H1 (cell line): ENCODE measurements at regions not wholly inside any gene's neighbourhood (a gene's known extent, or its start where the extent isn't known, plus 50 kb on each side); places are given as distances from the start of the nearest gene placed in this dataset.
"Not testable (repeated sequence)": the region's sequence is repeated elsewhere in the genome, so short reads cannot be mapped to it uniquely, and the experiment has no call there.

Experiments used
- CTCF ChIA-PET: fragments of 300-600 bp; sonication (Branson Sonifier 250); formaldehyde crosslinking; loops from one replicate; lab custom pipeline; 2021; ENCODE audit not compliant: partially characterized antibody; lab: Charles Lee
- POLR2A ChIA-PET: fragments of 300-600 bp; sonication (Branson Sonifier 250); formaldehyde crosslinking; loops from one replicate; lab custom pipeline; 2021; ENCODE audit warnings: inconsistent platforms; ENCODE audit not compliant: partially characterized antibody; lab: Charles Lee
- DNase-seq, 2 experiments: peaks; one replicate each; pipeline versions ENCODE4 v3.0.0 to v3.0.0-alpha.2; 2010 to 2022; ENCODE audit warnings: low spot score in 2 of 2, low read depth in 1 of 2, mixed read lengths in 1 of 2
- FAIRE-seq: peaks from 2 replicates; lab custom pipeline; 2011; peaks lifted over from hg19 to GRCh38; lab: Jason Lieb, UNC
- H2AFZ ChIP-seq: 2 replicates; pipeline ENCODE4 v1.8.1; 2012; ENCODE audit warnings: low read length, inconsistent platforms
- H2AK5ac ChIP-seq: 2 replicates; pipeline ENCODE4 v1.6.1; 2013; ENCODE audit warnings: low read depth, low read length
- H2BK120ac ChIP-seq: replicated peaks from 2 replicates; pipeline ENCODE3; 2013; ENCODE audit warnings: low read depth, low read length, inconsistent platforms
- H2BK12ac ChIP-seq: 2 replicates; pipeline ENCODE4 v1.6.1; 2013; ENCODE audit warnings: low read depth, low read length
- H2BK15ac ChIP-seq: 2 replicates; pipeline ENCODE4 v1.6.1; 2013; ENCODE audit warnings: low read length
- H2BK20ac ChIP-seq: 2 replicates; pipeline ENCODE4 v1.6.1; 2013; ENCODE audit warnings: low read length
- H2BK5ac ChIP-seq: 2 replicates; pipeline ENCODE4 v1.6.1; 2013; ENCODE audit warnings: low read depth, low read length
- H3K14ac ChIP-seq: 2 replicates; pipeline ENCODE4 v1.6.1; 2013; ENCODE audit warnings: inconsistent platforms; ENCODE audit not compliant: insufficient read length
- H3K18ac ChIP-seq: 2 replicates; pipeline ENCODE4 v1.6.1; 2013; ENCODE audit warnings: low read length; ENCODE audit errors: extremely low read depth
- H3K23ac ChIP-seq: 2 replicates; pipeline ENCODE4 v1.6.1; 2013; ENCODE audit warnings: inconsistent platforms; ENCODE audit not compliant: insufficient read length
- H3K23me2 ChIP-seq: 2 replicates; pipeline ENCODE4 v1.6.1; 2013; ENCODE audit warnings: low read depth, low read length
- H3K27ac ChIP-seq: 2 replicates; pipeline ENCODE4 v1.6.1; 2011; ENCODE audit warnings: low read depth, low read length, inconsistent platforms
- H3K27me3 ChIP-seq, 4 experiments: replicated peaks in 1 of 4; 1 replicate in 1 of 4; 2 replicates in 3 of 4; pipeline versions ENCODE4 v1.6.1 to v1.8.1; 2011 to 2013; ENCODE audit warnings: low read length in 3 of 4, mild to moderate bottlenecking in 3 of 4, inconsistent platforms in 2 of 4, mixed read lengths in 2 of 4, moderate library complexity in 1 of 4; ENCODE audit not compliant: control insufficient read depth in 3 of 4, insufficient read depth in 3 of 4; ENCODE audit errors: extremely low read depth in 1 of 4
- H3K36me3 ChIP-seq, 4 experiments: 2 replicates each; pipeline versions ENCODE4 v1.6.1 to v1.8.1; 2011 to 2013; ENCODE audit warnings: mild to moderate bottlenecking in 4 of 4, low read length in 3 of 4, moderate library complexity in 2 of 4, control low read depth in 1 of 4, inconsistent platforms in 1 of 4; ENCODE audit not compliant: insufficient read depth in 4 of 4, control insufficient read depth in 2 of 4
- H3K4ac ChIP-seq: replicated peaks from 2 replicates; pipeline ENCODE3; 2013; ENCODE audit warnings: low read length, low read depth, mixed read lengths, inconsistent platforms; ENCODE audit not compliant: insufficient read length
- H3K4me1 ChIP-seq, 4 experiments: replicated peaks in 1 of 4; 1 replicate in 1 of 4; 2 replicates in 3 of 4; pipeline versions ENCODE4 v1.6.1 to v1.8.1; 2011 to 2013; ENCODE audit warnings: low read length in 3 of 4, inconsistent platforms in 2 of 4, mixed read lengths in 1 of 4; ENCODE audit not compliant: insufficient read depth in 4 of 4, control insufficient read depth in 3 of 4
- H3K4me2 ChIP-seq, 2 experiments: 2 replicates each; pipeline versions ENCODE4 v1.6.1 to v1.8.1; 2011 to 2013; ENCODE audit warnings: low read depth in 2 of 2, low read length in 2 of 2, control low read depth in 1 of 2, inconsistent platforms in 1 of 2, mild to moderate bottlenecking in 1 of 2; ENCODE audit not compliant: insufficient read depth in 1 of 2
- H3K4me3 ChIP-seq, 4 experiments: fragments of 200-600, 300-600 bp in 1 of 4; sonication (generic), shearing (Covaris generic), sonication (Bioruptor Twin) in 1 of 4; 2 replicates each; pipeline versions ENCODE4 v1.5.1 to v1.8.1; 2011 to 2016; ENCODE audit warnings: low read length in 4 of 4, low read depth in 3 of 4, control low read depth in 2 of 4, inconsistent platforms in 2 of 4, mild to moderate bottlenecking in 2 of 4, mixed read lengths in 1 of 4, moderate library complexity in 1 of 4; ENCODE audit not compliant: insufficient read depth in 2 of 4; ENCODE audit errors: extremely low read depth in 1 of 4
- H3K56ac ChIP-seq: replicated peaks from 2 replicates; pipeline ENCODE3; 2013; ENCODE audit warnings: low read depth, mild to moderate bottlenecking, mixed read lengths, low read length, inconsistent platforms; ENCODE audit not compliant: insufficient read length
- H3K79me1 ChIP-seq: 2 replicates; pipeline ENCODE4 v1.6.1; 2013; ENCODE audit warnings: low read depth, low read length, control low read depth
- H3K79me2 ChIP-seq, 2 experiments: 2 replicates each; pipeline versions ENCODE4 v1.6.1 to v1.8.1; 2012 to 2013; ENCODE audit warnings: low read length in 2 of 2, mild to moderate bottlenecking in 2 of 2, inconsistent platforms in 1 of 2; ENCODE audit not compliant: insufficient read depth in 2 of 2, control insufficient read depth in 1 of 2
- H3K9ac ChIP-seq, 4 experiments: replicated peaks in 1 of 4; 1 replicate in 1 of 4; 2 replicates in 3 of 4; pipeline versions ENCODE4 v1.6.1 to v1.8.1; 2011 to 2013; ENCODE audit warnings: low read depth in 3 of 4, low read length in 3 of 4, control low read depth in 2 of 4, mild to moderate bottlenecking in 2 of 4, moderate library complexity in 2 of 4, inconsistent platforms in 1 of 4; ENCODE audit errors: extremely low read depth in 1 of 4
- H3K9me3 ChIP-seq, 2 experiments: 2 replicates each; pipeline versions ENCODE4 v1.6.1 to v1.8.1; 2012 to 2013; ENCODE audit warnings: mild to moderate bottlenecking in 2 of 2, moderate library complexity in 2 of 2, control low read depth in 1 of 2, inconsistent platforms in 1 of 2, low read depth in 1 of 2, low read length in 1 of 2, mixed read lengths in 1 of 2; ENCODE audit not compliant: insufficient read depth in 2 of 2
- H4K20me1 ChIP-seq, 2 experiments: replicated peaks in 1 of 2; 2 replicates each; pipeline versions ENCODE3 to v1.8.1; 2011 to 2013; ENCODE audit warnings: inconsistent platforms in 2 of 2, low read length in 2 of 2, mild to moderate bottlenecking in 1 of 2; ENCODE audit not compliant: insufficient read depth in 2 of 2, control insufficient read depth in 1 of 2
- H4K5ac ChIP-seq: 2 replicates; pipeline ENCODE4 v1.6.1; 2013; ENCODE audit warnings: low read length, low read depth, mixed read lengths, inconsistent platforms; ENCODE audit not compliant: insufficient read length
- H4K8ac ChIP-seq: 2 replicates; pipeline ENCODE4 v1.8.0; 2013; ENCODE audit warnings: mild to moderate bottlenecking, moderate library complexity, low read length, inconsistent platforms; ENCODE audit not compliant: insufficient read depth; ENCODE audit errors: extremely low read depth
- H4K91ac ChIP-seq: replicated peaks from 2 replicates; pipeline ENCODE3; 2013; ENCODE audit warnings: low read length, mixed read lengths, inconsistent platforms; ENCODE audit not compliant: insufficient read length
- JUND ChIP-seq: IDR thresholded peaks from 2 replicates; pipeline ENCODE4 v1.6.1; 2011; ENCODE audit warnings: mild to moderate bottlenecking, improper control_type of control experiment, low read length
- WGBS, 2 experiments: shearing (Covaris generic) in 1 of 2; methylation state at CpG; one replicate each; pipeline versions ENCODE4 v1.1.6 to v1.1.7; 2013 to 2015; ENCODE audit warnings: low lambda C conversion rate in 2 of 2, mixed read lengths in 2 of 2, inconsistent platforms in 1 of 2, low coverage in 1 of 2, missing lambda C conversion rate in 1 of 2; ENCODE audit not compliant: insufficient replicate concordance in 2 of 2, insufficient coverage in 1 of 2, insufficient read length in 1 of 2; ENCODE audit errors: extremely low coverage in 1 of 2, missing lambda C conversion rate in 1 of 2; 5-methylcytosine and 5-hydroxymethylcytosine counted together

- TF ChIP-seq JUND, result no peak
Observed at GRCh38 chr19:27815985-27816384, 1397.0 kb downstream of the UQCRFS1 start (continued).

GRCh38 chr19:27814834-27815233 is 1398.1 kb downstream of the UQCRFS1 start:
- H3K4me2 ChIP-seq, H4K91ac ChIP-seq, H3K79me1 ChIP-seq, DNase-seq, H3K4me1 ChIP-seq, H4K8ac ChIP-seq, H3K14ac ChIP-seq, H4K5ac ChIP-seq, H3K23ac ChIP-seq, H2BK120ac ChIP-seq, POLR2A ChIA-PET, H3K79me2 ChIP-seq, H3K56ac ChIP-seq, H3K27ac ChIP-seq, H3K36me3 ChIP-seq, CTCF ChIA-PET, H2BK20ac ChIP-seq, H3K18ac ChIP-seq, FAIRE-seq, H3K27me3 ChIP-seq, H2AFZ ChIP-seq, H4K20me1 ChIP-seq, H3K4ac ChIP-seq, H3K23me2 ChIP-seq, H3K4me3 ChIP-seq, H3K9ac ChIP-seq, H2BK12ac ChIP-seq, H2AK5ac ChIP-seq, H2BK5ac ChIP-seq, H2BK15ac ChIP-seq: not testable (repeated sequence)
- peaks cover 18 to 23% of the 10 kb centered on the region in 2 experiments; a peak in 3 of 4 replicates for H3K9me3 ChIP-seq
- 84% methylated on average over 4 of the region's 4 CpGs; no CpG with 5 or more reads in 1 of the 2 experiments for WGBS, 2 experiments
